ENCODE measurements at regions not wholly inside any gene's neighbourhood (a gene's known extent, or its start where the extent isn't known, plus 50 kb on each side); places are given as distances from the start of the nearest gene placed in this dataset.

- no peak for DNase-seq
These were observed 97.6 kb upstream of the DIO3 start for GRCh38 chr14:101463566-101464171.

DNA sequence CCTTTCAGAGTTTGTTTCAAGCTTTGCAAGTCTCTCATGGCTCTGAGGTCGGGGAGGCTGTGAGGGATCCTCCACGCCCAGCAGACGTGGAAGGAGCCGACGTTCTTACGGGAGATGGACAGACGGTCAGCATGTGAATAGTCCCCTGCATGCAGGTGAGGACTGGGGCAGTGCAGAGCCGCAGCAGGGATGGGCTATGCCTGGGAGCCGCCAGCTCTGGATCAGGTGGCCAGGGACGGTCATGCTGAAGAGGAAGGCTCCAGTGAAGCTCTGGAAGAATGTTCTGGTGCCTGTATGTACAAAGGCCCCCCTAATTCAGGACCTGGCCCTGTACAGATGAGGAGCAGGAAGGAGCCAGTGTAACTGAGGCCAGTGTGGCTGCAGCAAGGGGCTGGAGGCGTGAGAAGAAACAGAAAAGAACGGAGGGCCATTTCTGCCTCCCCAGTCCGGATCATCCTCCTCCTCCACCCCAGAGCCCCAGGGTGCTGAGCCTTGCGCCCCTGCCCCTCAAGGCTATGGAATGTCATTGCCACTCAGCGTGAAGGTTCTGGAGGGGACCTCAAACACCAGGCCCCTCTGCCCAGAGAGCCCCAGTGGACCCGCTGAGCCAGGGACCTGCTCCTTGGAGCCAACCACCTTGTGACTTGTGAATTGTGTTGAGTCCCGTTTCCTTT, 96.8 kb upstream of the DIO3 start:
- no peak for DNase-seq

DNA sequence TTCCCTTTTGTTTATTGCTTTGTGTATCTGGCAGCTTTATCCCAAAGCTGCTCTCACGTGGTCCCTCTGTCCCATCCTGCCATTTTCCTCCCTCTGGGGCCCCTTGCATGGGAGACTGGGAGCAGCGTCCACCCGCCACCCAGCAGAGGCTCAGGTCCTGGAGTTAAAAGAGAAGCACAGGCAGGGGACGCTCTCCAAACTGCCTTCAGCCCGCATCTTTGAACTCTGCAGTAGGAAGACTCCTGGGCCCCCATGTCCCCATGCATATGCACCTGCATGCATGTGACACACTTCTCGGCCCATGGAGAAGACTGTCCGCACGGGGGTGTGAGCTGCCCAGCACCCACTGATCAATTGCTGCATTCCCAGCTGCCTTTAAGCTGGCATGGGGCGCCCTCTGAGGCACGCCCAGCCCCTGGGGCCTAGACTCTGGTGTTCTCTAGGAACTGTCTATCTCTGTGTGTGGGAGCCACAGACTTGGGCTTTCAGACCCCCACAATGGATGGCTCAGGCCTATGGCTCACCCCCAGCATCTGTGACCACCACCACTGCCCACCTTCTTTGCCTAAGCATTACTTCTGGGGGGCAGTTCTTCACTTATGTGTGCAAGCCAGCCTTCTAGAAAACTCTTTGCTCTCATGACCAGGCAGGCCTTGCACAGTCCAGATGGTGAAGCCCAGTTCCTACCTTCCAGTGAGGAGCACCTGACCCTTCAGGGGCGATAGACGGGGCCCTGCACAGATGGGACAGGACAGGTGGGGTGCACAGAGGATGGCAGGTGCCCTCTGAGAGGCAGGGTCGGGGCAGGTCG, 96.1 kb upstream of the DIO3 start:
- DNase-seq: no peak

GRCh38 chr14:101465795-101466448, 95.4 kb upstream of the DIO3 start:
- no peak for DNase-seq

DNA sequence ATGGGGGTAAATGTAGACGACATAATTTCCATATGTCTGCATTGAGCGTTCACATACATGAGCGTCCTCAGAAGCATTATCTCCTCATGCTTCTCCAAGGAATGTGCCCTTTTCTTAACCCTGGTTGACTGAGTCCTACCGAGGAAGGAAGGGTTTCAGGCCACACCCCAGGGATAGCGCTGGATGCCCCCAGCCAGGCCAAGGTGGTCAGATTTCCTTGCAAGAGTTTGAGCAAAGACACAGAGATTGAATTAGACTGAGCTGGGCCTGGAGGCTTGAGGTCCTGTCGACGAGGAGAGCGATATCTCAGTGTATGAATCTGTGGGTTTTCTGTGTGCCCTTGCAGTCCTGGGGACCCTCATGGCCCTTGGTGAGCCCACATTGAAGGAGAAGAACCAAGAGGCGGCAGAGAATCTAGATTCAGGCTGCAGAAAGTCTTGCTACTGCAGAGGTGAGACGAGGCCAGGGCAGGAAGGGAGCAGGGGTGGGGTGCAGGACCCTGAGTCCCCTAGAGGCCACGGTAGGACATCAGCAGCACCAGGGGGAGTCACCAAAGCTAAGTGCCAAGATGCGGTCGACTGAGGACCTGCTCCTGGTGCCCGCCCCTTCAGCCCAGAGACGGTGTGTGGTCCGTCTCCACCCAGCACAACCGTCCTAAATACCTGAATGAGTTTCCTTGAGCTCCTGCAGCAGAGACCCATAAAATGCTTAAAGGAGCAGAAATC, 94.7 kb upstream of the DIO3 start:
- no peak for DNase-seq

- DNase-seq: no peak
These were observed 93.9 kb upstream of the DIO3 start for GRCh38 chr14:101467181-101467926.

DNA sequence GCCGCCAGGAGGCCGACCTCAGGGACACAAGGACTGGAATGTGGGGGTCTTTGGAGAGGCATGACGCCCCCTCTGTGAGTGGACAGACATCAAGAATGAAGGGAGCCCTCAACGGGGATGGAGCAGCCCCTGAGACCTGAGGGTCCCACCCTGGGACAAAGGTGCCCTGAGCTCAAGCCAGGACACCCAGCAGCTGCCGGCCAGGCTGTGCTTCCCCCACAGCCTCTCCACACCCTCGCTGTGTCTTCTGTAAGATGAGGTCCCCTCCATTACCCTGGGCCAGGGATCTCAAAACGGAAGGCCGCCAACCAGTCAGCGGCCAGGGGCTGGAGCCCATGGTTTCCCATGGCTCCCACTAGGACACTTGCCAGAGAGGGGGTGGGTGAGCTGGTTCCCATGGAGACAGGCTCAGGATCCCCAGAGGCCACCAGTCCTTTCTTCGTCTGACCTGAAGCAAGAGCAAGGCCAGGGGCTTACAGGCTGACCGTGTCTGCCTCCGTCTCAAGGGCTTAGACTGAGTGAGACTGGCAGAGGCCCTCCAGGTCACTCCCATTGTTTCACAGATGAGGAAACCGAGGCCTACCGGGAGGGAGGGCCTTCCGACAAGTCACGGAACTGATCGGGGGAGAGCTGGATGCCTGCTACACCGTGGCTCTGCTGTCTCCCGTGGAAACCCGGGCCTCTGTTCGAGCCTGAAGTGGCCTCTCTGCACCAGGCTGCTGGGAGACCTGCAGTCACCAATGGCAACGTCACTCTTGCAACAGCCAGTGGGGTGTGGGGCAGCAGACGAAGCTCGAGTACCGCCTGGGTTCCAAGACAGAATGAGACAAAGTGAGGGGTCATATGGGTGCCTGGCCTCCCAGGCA, 91.7 kb upstream of the DIO3 start:
- DNase-seq: no peak

GRCh38 chr14:101470266-101470665, 91.0 kb upstream of the DIO3 start:
- no peak for DNase-seq

DNA sequence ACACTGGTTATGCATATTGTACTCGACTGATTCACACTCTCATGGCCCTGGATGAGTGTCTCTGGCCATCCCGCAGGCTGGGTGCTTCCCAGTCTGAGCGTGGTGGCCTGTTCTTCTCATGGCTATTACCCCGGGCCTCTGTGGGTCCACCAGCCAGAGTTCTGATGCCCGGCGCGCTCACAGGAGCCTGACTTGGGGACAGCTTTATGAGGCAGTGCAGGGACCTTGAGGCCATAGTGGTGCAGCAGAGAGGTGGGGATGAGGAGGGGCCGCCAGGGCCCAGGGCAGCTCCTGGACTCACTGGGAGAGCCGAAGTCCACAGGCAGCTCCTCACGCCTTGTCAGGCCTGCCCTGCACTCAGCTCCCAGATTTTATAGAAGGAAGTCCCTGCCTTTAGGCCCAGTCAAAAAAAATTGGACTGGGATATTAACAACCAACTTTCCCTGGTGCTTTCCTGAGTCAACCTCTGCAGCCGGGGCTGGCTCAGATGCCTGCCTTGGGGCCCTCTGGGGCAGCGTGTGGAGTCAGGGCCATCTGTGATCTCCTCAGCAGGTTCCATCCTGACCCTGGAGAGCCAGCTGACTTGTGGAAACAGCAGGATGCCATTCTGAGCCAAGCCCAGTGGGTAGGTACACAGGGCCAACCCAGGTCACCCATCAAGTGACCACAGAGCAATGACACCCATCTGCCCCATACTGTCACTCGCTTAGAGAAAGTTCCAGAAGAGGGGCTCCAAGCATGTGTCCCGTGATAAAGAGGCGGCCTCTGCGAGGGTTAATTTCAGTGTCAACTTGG, 89.4 kb upstream of the DIO3 start:
- DNase-seq: no peak

- DNase-seq: no peak
These were observed 88.8 kb upstream of the DIO3 start for GRCh38 chr14:101472518-101472849.

- no peak for DNase-seq
These were observed 88.1 kb upstream of the DIO3 start for GRCh38 chr14:101473045-101473729.

DNA sequence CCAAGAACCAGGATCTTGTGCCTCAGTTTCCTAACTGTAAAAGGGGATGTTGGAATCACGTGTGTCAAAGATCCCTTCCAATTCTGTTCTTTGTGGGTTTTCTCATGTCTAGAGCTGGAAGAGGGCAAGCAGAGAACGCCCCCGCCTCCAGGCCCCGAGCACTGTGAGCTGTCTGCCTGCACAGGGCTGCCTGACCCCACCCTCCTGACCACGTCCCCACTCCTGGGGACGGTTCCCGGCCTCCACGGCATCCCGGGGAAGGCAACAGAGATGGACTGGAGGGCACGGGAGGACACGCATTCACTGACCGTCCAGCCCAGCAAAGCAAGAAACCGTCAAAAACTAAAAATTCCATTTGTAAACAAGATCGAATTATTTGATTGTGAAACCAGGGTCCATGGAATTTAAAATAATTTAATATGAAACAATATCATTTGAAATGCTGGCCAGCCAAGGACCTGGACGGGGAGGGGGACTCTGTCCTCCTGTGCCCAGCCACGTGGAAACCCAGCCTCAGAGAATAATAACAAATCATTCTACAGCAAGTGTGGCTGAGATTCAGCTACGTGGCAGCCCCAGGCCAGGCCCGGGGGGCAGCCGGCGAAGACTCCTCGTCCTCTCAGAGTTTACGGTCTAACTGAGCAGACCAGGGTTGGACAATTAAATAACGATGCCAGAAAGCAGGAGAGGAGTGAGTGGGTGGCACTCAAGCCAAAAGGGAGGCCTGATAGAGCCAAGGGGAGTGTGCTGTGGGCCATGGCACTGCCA, 87.3 kb upstream of the DIO3 start:
- DNase-seq: no peak

- no peak for DNase-seq
These were observed 86.5 kb upstream of the DIO3 start for GRCh38 chr14:101474563-101475455.

DNA sequence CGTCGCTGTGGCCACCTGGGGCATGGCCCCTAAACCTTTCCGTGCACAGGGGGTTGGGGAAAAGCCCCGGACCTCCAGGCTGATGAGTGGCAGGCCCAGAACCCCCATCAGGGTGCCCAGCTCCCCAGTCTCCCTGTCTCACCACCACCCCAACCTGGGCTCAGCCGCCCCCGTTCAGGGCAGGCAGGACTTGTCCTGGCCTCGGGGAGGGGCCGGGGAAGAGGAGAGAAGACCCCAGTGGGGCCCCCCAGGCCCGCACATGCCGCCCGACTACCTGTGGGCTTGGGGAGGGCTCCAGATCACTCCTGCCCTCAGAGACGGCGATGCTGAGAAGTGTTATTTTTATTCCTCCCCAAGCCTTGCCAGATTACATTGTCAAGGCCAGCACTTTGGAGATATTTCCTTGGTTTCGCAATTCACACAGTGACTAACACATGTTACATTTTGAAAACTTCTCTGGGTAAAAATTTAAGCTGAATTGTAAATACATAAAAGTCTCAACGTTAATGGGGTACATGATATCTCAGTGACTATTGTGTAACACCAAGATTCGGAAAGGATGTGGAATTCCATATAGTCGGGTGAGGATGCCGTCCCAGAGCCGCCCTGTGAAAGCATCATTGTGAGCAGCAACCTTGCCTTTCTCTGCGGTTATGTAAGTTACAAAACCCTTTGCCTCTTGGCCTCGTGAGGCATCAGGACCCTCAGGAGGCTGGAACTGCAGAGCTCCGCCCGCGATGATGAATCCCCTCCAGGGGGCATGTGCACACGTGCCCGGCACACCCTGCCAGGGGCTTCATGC, 85.6 kb upstream of the DIO3 start:
- no peak for DNase-seq

DNA sequence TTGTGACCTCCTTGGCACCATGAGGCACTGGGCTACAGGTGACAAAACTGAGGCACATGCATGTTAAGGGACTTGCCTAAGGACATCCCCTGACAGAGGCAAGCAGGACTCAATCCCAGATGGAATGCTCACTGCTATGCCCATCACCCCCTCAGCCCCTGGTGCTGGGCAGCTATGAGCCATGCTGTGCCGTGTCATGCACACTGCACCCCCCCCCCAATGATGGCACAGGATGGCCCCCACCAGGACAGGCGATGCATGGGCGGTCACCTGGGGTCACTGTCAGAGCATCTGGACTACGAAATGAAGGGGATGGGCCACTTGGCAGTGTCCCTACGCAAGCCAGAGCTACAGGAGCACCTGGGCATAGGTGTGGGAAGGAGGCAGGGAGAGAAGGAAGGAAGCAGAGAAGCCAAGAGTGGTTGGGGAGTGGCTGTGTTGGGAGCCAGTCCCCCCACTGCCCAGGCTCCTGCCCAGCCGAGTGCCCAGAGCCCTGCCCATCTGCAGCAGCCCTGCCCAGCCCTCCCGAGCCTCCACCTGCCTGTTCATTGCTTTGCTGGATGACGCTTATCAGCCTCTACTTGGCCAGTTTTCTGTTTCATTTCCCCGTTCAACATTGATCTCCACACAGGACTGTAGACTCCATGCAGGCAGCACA, 84.9 kb upstream of the DIO3 start:
- no peak for DNase-seq

DNA sequence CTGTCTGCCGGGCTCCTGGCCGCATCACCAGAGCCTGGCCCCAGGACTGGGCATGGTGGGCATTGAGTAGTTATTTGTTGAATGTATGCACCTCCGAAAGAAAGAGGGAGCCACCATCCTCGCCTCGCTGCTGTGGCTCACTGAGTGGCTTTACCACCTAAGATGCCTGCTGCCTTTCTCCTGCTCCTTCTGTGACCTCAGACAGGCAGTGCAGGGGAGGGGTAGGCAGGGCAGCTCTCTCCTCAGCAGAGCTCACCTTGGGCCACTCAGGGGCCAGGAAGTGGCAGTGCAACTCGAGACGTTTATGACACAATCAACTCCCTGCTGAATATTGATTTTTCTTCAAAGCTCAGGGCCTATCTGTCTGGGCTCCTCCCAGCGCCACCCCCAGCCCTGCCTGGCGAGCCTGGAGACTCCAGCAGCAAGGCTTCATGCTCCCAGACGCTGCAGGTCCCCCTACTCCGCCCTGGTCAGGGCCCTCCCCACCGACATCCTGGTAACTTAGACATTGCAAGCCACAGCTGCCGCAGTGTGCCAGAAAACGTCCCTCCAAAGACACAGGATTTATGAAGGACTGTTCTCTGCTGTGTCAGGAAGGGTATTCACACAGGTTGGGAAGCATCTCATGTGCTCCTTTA, 84.3 kb upstream of the DIO3 start:
- no peak for DNase-seq
